ENCODE measurements at regions not wholly inside any gene's neighbourhood (a gene's known extent, or its start where the extent isn't known, plus 50 kb on each side); places are given as distances from the start of the nearest gene placed in this dataset.

GRCh38 chr15:96264801-96265515 is 65.5 kb upstream of the NR2F2 start:
- peak; percentile 95 for DNase-seq (ENCODE audit: low spot score)

DNA sequence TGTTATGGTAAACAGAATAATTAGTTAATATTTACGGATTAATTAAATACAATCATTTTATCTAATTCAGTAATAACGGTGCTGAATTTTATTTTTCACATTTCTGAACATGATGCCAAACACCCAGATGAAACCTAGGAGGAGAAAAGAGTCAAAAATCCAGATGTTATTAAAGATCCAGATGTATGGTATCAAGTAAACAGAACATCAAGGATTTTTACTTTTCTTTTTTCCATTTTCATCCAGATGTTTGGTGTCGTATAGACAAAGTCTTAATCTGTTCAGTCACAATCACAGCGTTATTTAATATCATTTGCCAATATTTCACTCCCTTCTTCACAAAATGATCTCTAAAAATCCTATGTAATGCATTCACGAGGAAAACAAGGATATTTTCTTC is 64.0 kb upstream of the NR2F2 start:
- no peak for DNase-seq (ENCODE audit: low spot score)

- DNase-seq (ENCODE audit: low spot score) = no peak
These were observed 63.0 kb upstream of the NR2F2 start for GRCh38 chr15:96267463-96267862.

DNA sequence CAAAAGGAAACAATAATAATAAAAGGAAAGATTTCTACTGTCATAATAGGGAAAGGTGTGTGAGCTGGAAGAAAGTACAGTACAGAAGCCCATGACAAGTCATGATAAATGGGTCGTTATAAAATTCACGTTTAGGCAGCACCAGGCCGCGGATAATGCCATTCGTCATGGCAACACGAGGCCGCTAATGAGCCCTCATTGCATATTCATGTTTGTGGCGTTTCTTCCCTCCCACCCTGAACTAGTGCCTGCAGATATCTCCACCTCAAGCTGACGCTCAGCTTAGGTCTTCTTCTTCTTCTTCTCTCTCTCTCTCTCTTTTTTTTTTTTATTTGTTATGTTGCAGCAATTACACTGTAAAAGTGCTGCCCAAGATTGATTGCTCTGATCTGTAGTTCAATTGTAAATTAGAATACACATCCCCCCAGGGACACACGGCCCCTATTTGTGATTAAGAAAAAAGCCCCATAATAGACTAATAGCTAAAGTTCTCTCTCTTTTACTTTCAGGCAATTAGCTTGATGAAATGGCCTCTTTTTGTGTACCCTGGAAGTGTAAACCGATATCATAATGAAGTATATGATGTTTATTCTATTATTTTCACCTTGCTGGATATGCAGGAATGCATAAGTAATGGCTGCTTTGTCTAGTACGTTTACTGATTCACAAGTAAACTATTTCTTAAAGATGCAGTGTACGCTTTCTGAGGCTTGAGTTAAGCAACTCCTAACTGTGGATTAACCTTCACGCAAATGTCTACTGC is 61.9 kb upstream of the NR2F2 start:
- peak; percentile 48 for DNase-seq (ENCODE audit: low spot score)

- no peak for DNase-seq (ENCODE audit: low spot score)
These were observed 59.8 kb upstream of the NR2F2 start for GRCh38 chr15:96270581-96271172.

DNA sequence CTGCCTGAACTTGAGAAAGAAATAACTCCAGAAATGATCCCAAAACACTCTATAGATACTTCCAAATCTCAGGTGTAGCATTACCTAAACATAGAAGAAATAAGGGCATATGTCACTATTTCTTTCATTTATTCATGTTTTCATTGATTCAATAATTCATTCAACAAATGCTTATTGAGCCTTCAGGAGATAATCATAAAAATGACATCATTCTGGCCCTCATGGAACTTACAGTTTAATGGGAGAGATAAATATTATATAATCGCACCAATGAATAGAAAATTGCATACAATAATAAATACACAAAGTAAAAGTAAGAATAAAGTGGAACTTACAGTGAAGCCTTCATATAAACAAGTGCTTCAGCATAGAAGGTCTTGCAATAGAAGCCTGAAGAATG is 58.1 kb upstream of the NR2F2 start:
- no peak for DNase-seq (ENCODE audit: low spot score)

DNA sequence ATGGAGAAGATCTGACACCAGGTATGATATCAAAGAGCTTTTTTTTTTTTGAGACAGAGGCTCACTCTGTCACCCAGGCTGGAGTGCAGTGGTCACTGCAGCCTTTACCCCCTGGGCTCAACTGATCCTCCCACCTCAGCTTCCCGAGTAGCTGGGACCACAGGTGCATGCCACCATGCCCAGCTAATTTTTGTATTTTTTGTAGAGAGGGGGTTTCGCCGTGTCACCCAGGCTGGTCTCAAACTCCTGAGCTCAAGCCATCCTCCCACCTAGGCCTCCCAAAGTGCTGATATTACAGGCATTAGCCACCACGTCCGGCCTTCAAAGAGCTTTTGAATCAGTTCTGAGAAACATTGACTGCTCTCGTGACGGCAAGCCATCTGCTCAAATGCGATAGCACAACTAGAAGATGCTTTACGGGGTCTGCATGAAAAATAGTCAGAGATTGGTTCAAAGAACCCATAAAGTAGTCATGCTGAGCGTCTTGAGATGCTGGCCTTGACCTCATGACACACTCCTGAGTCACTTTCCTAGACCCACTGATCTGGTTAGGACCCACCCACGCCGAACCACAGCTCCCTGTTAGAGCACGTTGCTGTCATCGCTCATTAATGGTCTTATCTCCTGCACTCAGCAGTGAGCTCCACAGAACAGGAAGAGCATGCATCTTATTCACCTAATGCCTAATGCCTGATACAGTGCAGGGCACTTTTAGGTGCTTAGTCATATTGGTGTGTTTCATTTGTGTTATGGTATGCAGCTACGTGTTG is 57.0 kb upstream of the NR2F2 start:
- DNase-seq (ENCODE audit: low spot score) = peak; percentile 86

DNA sequence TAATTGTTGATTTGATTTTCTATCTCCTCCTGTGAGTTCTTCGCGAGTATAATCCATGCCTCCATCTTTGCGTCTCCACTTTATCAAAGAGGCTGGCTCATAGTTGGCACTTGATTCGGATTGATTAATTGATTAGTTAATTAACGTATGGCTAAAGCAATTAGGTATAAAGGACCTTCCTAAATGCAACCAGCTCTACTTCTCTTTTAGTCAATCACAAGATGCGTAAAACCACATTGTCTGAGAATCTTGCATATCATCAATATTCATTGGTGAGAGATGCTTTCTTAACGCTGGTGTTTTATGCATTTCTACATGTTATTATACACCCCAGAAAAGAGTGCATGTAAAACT is 56.4 kb upstream of the NR2F2 start:
- no peak for DNase-seq (ENCODE audit: low spot score)

DNA sequence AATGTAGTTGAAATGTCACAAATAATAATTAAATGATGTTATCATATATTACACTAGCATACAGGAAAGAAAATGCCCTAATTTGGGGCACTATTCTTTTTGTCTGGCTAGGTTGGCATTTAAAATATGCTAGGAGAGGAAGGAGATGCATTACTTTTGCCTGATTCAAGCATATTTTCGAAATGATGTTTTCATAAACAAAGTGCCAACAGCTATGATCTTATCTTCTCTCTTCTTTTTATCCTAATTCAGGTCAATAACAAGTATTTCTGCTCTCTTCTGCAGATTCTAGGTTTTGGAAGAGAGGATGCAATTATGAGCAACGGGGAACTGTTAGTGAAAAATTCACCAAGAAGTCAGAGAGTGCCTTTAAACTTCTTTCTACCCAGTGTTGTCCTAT is 55.8 kb upstream of the NR2F2 start:
- no peak for DNase-seq (ENCODE audit: low spot score)

- DNase-seq (ENCODE audit: low spot score) = no peak
These were observed 53.9 kb upstream of the NR2F2 start for GRCh38 chr15:96276438-96277210.

Measured in COLO829 (cell line).